GM12878 (cell line): ENCODE measurements at regions not wholly inside any gene's neighbourhood (a gene's known extent, or its start where the extent isn't known, plus 50 kb on each side); places are given as distances from the start of the nearest gene placed in this dataset.

Experiments
- ATAC-seq: fragments of 200-7000 bp; cut with Tn5 transposase; 3 replicates; pipeline ENCODE4 v1.9.1; 2020; ENCODE audit warnings: mild to moderate bottlenecking, moderate library complexity
- BruUV-seq: library from RNA; stranded (reverse); fragments of 400-500 nt; replicated peaks from 2 replicates; lab custom pipeline; 2021; lab: Mats Ljungman, UMichigan
- CTCF ChIA-PET: fragments of 300-600 bp; sonication (Branson Sonifier 250); formaldehyde crosslinking; extraction: SDS; loops from one replicate; lab custom pipeline; 2021; ENCODE audit warnings: inconsistent platforms; lab: Yijun Ruan, JAX
- POLR2A ChIA-PET: fragments of 350-600 bp; formaldehyde crosslinking; extraction: SDS; loops from one replicate; lab custom pipeline; 2021; ENCODE audit warnings: inconsistent platforms; lab: Charles Lee
- RAD21 ChIA-PET: fragments of 300-600 bp; sonication (Branson Sonifier 250); formaldehyde crosslinking; loops from one replicate; lab custom pipeline; 2023; ENCODE audit warnings: antibody characterized with exemption; ENCODE audit not compliant: unreplicated experiment; lab: Charles Lee
- SMC1A ChIA-PET: fragments of 300-600 bp; sonication (Branson Sonifier 250); formaldehyde crosslinking; loops from one replicate; lab custom pipeline; 2023; ENCODE audit not compliant: unreplicated experiment, uncharacterized antibody; lab: Charles Lee
- DNase-seq: peaks from one replicate; pipeline ENCODE4 v3.0.0-alpha.2; 2011; ENCODE audit warnings: low read depth, low spot score
- FAIRE-seq: peaks from 3 replicates; lab custom pipeline; 2011; peaks lifted over from hg19 to GRCh38; lab: Jason Lieb, UNC
- H2AFZ ChIP-seq: 2 replicates; pipeline ENCODE4 v1.6.0; 2011; ENCODE audit warnings: low read depth, low read length, control low read depth; ENCODE audit not compliant: control insufficient read depth
- H3K27ac ChIP-seq: 2 replicates; pipeline ENCODE4 v1.5.1; 2011; ENCODE audit warnings: control low read depth; ENCODE audit not compliant: control insufficient read depth, insufficient read depth
- H3K27me3 ChIP-seq, 2 experiments: replicated peaks in 1 of 2; 2 replicates each; pipeline versions ENCODE4 v1.6.0 to v1.6.1; 2011; ENCODE audit warnings: low read length in 1 of 2; ENCODE audit not compliant: control insufficient read depth in 2 of 2, insufficient read depth in 2 of 2
- H3K36me3 ChIP-seq, 2 experiments: 2 replicates each; pipeline ENCODE4 v1.5.1; 2011; ENCODE audit warnings: low read length in 1 of 2; ENCODE audit not compliant: control insufficient read depth in 2 of 2, insufficient read depth in 2 of 2
- H3K4me1 ChIP-seq: 2 replicates; pipeline ENCODE4 v1.6.1; 2011; ENCODE audit warnings: mild to moderate bottlenecking, low read length, moderate library complexity, mixed read lengths; ENCODE audit not compliant: control insufficient read depth, insufficient read depth
- H3K4me2 ChIP-seq: 2 replicates; pipeline ENCODE4 v1.6.0; 2011; ENCODE audit warnings: control low read depth; ENCODE audit not compliant: control insufficient read depth, insufficient read depth
- H3K4me3 ChIP-seq: fragments of 200-600 bp; sonication (generic); 2 replicates; pipeline ENCODE4 v1.5.1; 2016
- H3K79me2 ChIP-seq: 2 replicates; pipeline ENCODE4 v1.6.0; 2011; ENCODE audit warnings: low read length; ENCODE audit not compliant: control insufficient read depth, insufficient read depth
- H3K9ac ChIP-seq: 2 replicates; pipeline ENCODE4 v1.8.0; 2011; ENCODE audit warnings: low read length, control low read depth, mixed read lengths; ENCODE audit not compliant: control insufficient read depth, insufficient read depth
- H3K9me3 ChIP-seq: replicated peaks from 3 replicates; pipeline ENCODE4 v1.5.1; 2011; ENCODE audit warnings: mild to moderate bottlenecking, low read length; ENCODE audit not compliant: control insufficient read depth, insufficient read depth
- H4K20me1 ChIP-seq: 2 replicates; pipeline ENCODE4 v1.6.0; 2011; ENCODE audit not compliant: control insufficient read depth, insufficient read depth
- FOXK2 ChIP-seq: fragments of 450-650 bp; IDR thresholded peaks from 2 replicates; pipeline ENCODE4 v1.6.1; 2017; ENCODE audit warnings: mild to moderate bottlenecking, moderate library complexity
- NFXL1 ChIP-seq: fragments of 450-650 bp; IDR thresholded peaks from 2 replicates; pipeline ENCODE4 v1.6.1; 2017; ENCODE audit warnings: antibody characterized with exemption, mild to moderate bottlenecking, borderline replicate concordance
- SREBF1 ChIP-seq: IDR thresholded peaks from 2 replicates; pipeline ENCODE4 v1.6.1; 2012; ENCODE audit warnings: mild to moderate bottlenecking, low read length
- STAT3 ChIP-seq: IDR thresholded peaks from 2 replicates; pipeline ENCODE4 v1.6.1; 2011; ENCODE audit warnings: low read depth, low read length, improper control_type of control experiment
- TAF1 ChIP-seq: IDR thresholded peaks from 2 replicates; pipeline ENCODE4 v1.6.1; 2011; ENCODE audit warnings: mild to moderate bottlenecking, low read depth, low read length, borderline replicate concordance
- WGBS: methylation state at CpG from one replicate; pipeline ENCODE4 v1.1.6; 2016; ENCODE audit warnings: low lambda C conversion rate; ENCODE audit not compliant: insufficient replicate concordance, insufficient coverage; ENCODE audit errors: missing lambda C conversion rate; 5-methylcytosine and 5-hydroxymethylcytosine counted together
- in situ Hi-C: fragments of 300-500 bp; cut with MboI; formaldehyde crosslinking; loops from 9 replicates; pipeline ENCODE4 v1.14.3; 2018; ENCODE audit warnings: mixed read lengths
- intact Hi-C: fragments of 100-400 bp; cut with micrococcal nuclease; formaldehyde crosslinking; loops from one replicate; pipeline ENCODE4 v1.14.2; 2022; ENCODE audit not compliant: unreplicated experiment

DNA sequence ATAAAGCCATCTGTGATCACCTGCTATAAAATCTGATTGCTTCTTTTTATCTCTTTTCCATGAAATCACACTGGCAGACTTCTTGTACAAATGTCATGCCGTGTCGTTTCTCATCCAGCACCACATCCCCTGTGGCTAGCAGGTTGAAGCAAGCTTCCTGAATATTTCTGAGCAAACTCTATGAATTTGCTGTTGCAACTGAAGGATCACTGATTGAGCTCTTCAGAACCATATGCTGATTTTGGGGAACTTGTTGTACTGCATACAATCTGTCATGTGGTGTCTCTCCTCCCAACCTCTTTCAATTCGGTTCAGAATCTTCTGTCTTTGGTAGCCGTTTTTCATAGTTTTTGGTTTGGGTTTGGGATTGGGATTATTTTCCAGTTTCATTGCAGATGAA, 57.7 kb upstream of the RBMS1 start:
- RAD21 ChIA-PET: no interaction called here
- no peak overlapping the region for H3K4me2 ChIP-seq
- H3K27me3 ChIP-seq: no peaks in the 10 kb centered on the region
- ATAC-seq (no peak), FAIRE-seq (no peak), DNase-seq (no peak)
- no peaks in the 10 kb centered on the region for H3K4me1 ChIP-seq
- CTCF ChIA-PET: no interaction called here
- no peak overlapping the region for H3K27ac ChIP-seq
- WGBS: 0% methylated on average over 4 of the region's 4 CpGs
- POLR2A ChIA-PET: no interaction called here
- in situ Hi-C loops (no loop called here), intact Hi-C loops (no loop called here)
- H3K79me2 ChIP-seq: no peaks in the 10 kb centered on the region
- H3K36me3 ChIP-seq: no peaks in the 10 kb centered on the region
- H3K9ac ChIP-seq: no peak overlapping the region
- SMC1A ChIA-PET: no interaction called here
- BruUV-seq: no TSS peak
- no peak for TF ChIP-seq STAT3
- TF ChIP-seq TAF1: no peak
- TF ChIP-seq FOXK2: no peak
- no peak for TF ChIP-seq SREBF1
- TF ChIP-seq, all 136 proteins: peak for 0
- Histone ChIP-seq H3K9me3 (no peaks in the 10 kb centered on the region), H4K20me1 (no peaks in the 10 kb centered on the region), H3K4me3 (no peak overlapping the region), H2AFZ (no peak overlapping the region)

DNA sequence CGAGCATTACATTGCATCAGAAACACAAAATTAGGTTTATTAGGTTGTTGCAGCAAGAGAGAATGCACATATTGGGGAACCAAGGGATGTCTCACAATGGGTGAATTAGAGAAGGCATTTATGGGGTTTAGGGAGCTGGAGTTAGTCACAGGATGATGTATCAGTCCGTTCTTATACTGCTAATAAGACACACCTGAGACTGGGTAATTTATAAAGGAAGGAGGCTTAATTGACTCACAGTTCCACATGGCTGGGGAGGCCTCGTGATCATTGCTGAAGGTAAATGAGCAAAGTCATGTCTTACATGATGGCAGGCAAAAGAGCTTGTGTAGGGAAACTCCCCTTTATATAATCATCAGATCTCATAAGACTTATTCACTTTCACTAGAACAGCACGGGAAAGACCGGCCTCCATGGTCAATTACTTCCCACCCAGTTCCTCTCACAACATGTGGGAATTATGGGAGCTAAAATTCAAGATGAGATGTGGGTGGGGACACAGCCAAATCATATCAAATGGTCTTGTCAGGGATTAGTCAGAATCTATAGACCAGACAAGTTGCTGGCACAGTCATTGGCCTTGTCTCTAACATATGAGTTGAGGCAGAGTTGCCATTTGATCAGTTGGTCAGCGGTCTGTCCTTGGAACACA, 61.9 kb upstream of the RBMS1 start:
- CTCF ChIA-PET: no interaction called here
- Histone ChIP-seq H3K4me1 (no peaks in the 10 kb centered on the region), H2AFZ (no peak overlapping the region), H3K27ac (no peak overlapping the region), H4K20me1 (no peaks in the 10 kb centered on the region), H3K9me3 (no peaks in the 10 kb centered on the region), H3K4me2 (no peak overlapping the region), H3K9ac (no peak overlapping the region), H3K79me2 (no peaks in the 10 kb centered on the region), H3K36me3 (no peaks in the 10 kb centered on the region), H3K4me3 (no peak overlapping the region), H3K27me3 (no peaks in the 10 kb centered on the region)
- DNase-seq (no peak), FAIRE-seq (no peak), ATAC-seq (no peak)
- 22% methylated on average over 6 of the region's 6 CpGs for WGBS
- RAD21 ChIA-PET: no interaction called here
- POLR2A ChIA-PET: no interaction called here
- intact Hi-C loops (no loop called here), in situ Hi-C loops (no loop called here)
- no TSS peak for BruUV-seq
- SMC1A ChIA-PET: no interaction called here
- no peak for TF ChIP-seq NFXL1
